Naive thymus-derived CD8-positive, alpha-beta T cell (primary cell): ENCODE measurements at regions not wholly inside any gene's neighbourhood (a gene's known extent, or its start where the extent isn't known, plus 50 kb on each side); places are given as distances from the start of the nearest gene placed in this dataset.

Experiments used
- ATAC-seq, 2 donors: fragments of 150-1000 bp; cut with Tn5 transposase in 1 of 2; sonication (Bioruptor Pico), chemical (Tn5 transposase) in 1 of 2; 1 replicate in 1 of 2; 2 replicates in 1 of 2; pipeline ENCODE4 v1.10.0; 2021; ENCODE audit warnings: mild to moderate bottlenecking in 2 of 2, moderate library complexity in 2 of 2
- POLR2A ChIA-PET: fragments of 350-600 bp; sonication (Branson Sonifier 250); formaldehyde crosslinking; loops from one replicate; lab custom pipeline; 2021; ENCODE audit warnings: antibody characterized with exemption; lab: Charles Lee
- DNase-seq, 10 donors: peaks; one replicate each; pipeline versions ENCODE4 v3.0.0 to v3.0.0-alpha.2; 2020 to 2022
- H3K27ac Mint-ChIP-seq, 10 donors: one replicate each; pipeline ENCODE4 v1.8.0; 2020 to 2022; ENCODE audit warnings: mild to moderate bottlenecking in 10 of 10, mixed read lengths in 10 of 10, moderate library complexity in 4 of 10, inconsistent platforms in 1 of 10
- H3K27me3 Mint-ChIP-seq, 5 donors: one replicate each; pipeline ENCODE4 v1.8.0; 2021 to 2022; ENCODE audit warnings: mixed read lengths in 5 of 5
- H3K36me3 Mint-ChIP-seq, 3 donors: one replicate each; pipeline ENCODE4 v1.8.0; 2020 to 2022; ENCODE audit warnings: mixed read lengths in 3 of 3, mild to moderate bottlenecking in 2 of 3, inconsistent platforms in 1 of 3
- H3K4me1 Mint-ChIP-seq, 4 donors: one replicate each; pipeline ENCODE4 v1.8.0; 2021 to 2022; ENCODE audit warnings: mixed read lengths in 4 of 4
- H3K4me3 Mint-ChIP-seq, 10 donors: one replicate each; pipeline ENCODE4 v1.8.0; 2020 to 2022; ENCODE audit warnings: mild to moderate bottlenecking in 10 of 10, mixed read lengths in 10 of 10, moderate library complexity in 6 of 10, inconsistent platforms in 1 of 10
- H3K9me3 Mint-ChIP-seq, 9 donors: one replicate each; pipeline ENCODE4 v1.8.0; 2020 to 2022; ENCODE audit warnings: mixed read lengths in 9 of 9, mild to moderate bottlenecking in 3 of 9, inconsistent platforms in 1 of 9, moderate library complexity in 1 of 9

DNA sequence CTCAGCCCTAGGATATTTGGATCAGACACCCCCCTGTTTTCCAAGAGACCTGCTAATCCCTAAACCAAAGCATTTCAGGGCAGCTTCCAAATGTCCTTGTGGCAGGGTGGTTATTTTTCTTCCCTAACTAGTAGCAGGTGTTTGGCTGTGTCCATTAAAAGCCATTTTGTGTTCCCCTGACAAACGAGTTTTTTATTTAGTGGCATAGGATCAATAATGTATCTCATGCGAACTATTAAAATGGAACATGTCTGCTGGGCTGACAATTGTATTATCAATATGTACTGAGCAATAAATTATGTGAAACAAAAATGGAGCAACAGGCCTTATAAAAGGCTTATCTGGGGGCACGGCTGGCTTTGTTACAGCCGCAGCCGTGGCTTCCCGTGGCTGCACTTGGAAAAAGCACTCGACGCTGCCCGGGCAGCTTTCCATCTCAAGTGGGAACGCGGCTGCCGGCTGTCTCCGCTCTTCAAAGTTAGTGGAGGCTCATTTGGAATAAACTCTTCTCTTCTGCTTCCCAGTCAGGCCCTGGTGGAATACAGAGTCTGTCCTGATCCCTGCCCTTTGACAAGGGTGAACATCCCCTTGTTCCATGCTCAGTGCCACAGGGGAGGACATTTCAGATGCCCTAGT, 554.3 kb downstream of the TYW1 start:
- no peak for ATAC-seq
- Mint-ChIP-seq H3K4me1 (no peaks in the 10 kb centered on the region), H3K27me3 (no peaks in the 10 kb centered on the region)

DNA sequence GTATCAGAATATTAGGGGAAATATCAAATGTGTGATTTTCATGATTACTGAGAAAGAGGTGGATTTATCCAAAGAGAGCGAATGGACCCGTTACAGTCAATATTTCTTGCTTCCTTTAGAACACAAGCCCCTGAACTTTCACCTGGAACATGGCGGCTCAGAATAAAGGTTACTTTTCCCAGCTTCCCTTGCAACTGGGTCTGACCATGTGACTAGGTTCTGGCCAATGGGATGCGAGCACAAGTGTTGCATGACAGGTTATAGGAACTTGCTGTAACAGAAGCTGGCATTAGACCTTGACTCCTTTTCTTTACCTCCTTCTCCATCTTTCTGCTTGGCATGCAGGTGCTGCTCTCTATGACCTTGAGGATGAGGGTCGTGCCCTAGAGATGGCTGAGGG, 556.1 kb downstream of the TYW1 start:
- POLR2A ChIA-PET = no interaction called here

More for the DNA sequence above, 554.3 kb downstream of the TYW1 start:
- H3K27ac Mint-ChIP-seq = no peak overlapping the region
- peaks cover 0 to 14% (median 8%) of the 10 kb centered on the region in 9 donors for H3K9me3 Mint-ChIP-seq
- H3K36me3 Mint-ChIP-seq = peaks cover 0 to 4% (median 0%) of the 10 kb centered on the region in 3 donors
- POLR2A ChIA-PET = no interaction called here
- DNase-seq = no peak
- no peak overlapping the region for H3K4me3 Mint-ChIP-seq

GRCh38 chr7:67553378-67553777, 556.7 kb downstream of the TYW1 start:
- H3K27me3 Mint-ChIP-seq = peaks cover 0 to 2% (median 0%) of the 10 kb centered on the region in 5 donors
- H3K27ac Mint-ChIP-seq = no peak overlapping the region
- ATAC-seq (no peak), DNase-seq (no peak)
- POLR2A ChIA-PET = no interaction called here
- peaks cover 0 to 4% (median 0%) of the 10 kb centered on the region in 3 donors for H3K36me3 Mint-ChIP-seq
- H3K4me3 Mint-ChIP-seq = no peak overlapping the region
- peaks cover 0 to 13% (median 7%) of the 10 kb centered on the region in 9 donors for H3K9me3 Mint-ChIP-seq
- H3K4me1 Mint-ChIP-seq = no peaks in the 10 kb centered on the region

More for the DNA sequence above, 556.1 kb downstream of the TYW1 start:
- H3K4me1 Mint-ChIP-seq = no peaks in the 10 kb centered on the region
- H3K36me3 Mint-ChIP-seq = peaks cover 0 to 4% (median 0%) of the 10 kb centered on the region in 3 donors
- no peak overlapping the region for H3K4me3 Mint-ChIP-seq
- no peak for DNase-seq
- H3K9me3 Mint-ChIP-seq = peaks cover 0 to 14% (median 8%) of the 10 kb centered on the region in 9 donors
- no peak overlapping the region for H3K27ac Mint-ChIP-seq
- no peak for ATAC-seq
- peaks cover 0 to 2% (median 0%) of the 10 kb centered on the region in 5 donors for H3K27me3 Mint-ChIP-seq

DNA sequence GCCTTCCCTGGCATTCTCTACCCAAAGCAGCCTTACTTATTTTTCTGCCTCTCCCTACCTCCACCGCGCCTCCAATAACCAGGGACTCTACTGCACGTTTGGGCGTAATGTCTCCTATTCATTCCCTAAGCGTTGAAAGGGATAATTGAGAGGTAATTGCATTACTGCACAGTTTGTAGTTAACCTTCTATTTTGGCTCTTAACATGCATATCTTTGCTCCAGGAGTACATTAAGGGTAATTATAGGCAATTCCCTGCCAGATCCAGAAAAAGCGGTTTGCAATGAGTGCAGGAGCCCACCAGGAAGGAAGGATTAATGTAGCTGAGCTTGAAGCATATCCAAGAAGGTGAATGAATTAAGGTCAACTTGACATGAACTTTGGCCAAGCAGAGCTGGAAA, 558.4 kb downstream of the TYW1 start:
- peaks cover 0 to 8% (median 0%) of the 10 kb centered on the region in 3 donors for H3K36me3 Mint-ChIP-seq
- peaks cover 0 to 28% (median 7%) of the 10 kb centered on the region in 9 donors for H3K9me3 Mint-ChIP-seq
- POLR2A ChIA-PET = no interaction called here
- ATAC-seq = no peak
- no peak for DNase-seq
- H3K4me3 Mint-ChIP-seq = no peak overlapping the region
- H3K27me3 Mint-ChIP-seq = peaks cover 0 to 2% (median 0%) of the 10 kb centered on the region in 5 donors
- H3K27ac Mint-ChIP-seq = no peak overlapping the region
- no peaks in the 10 kb centered on the region for H3K4me1 Mint-ChIP-seq

DNA sequence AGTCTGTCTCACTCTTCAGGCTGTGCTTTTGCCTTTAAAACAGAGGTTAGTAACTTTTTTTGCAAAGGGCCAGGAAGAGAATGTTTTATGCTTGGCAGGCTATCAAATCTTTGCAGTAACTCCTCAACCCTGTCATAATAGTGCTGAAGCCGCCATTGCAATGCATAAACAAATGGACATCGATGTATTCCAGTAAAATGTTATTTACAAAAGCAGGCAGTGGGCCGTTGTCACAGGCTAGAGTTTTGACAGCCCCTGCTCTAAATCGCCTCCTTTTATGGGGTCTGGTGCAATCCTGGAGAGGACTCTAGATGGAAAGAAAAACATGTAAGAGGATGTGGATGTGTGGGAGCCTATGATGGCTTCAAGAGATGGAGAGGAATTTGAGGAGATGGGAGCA, 568.3 kb downstream of the TYW1 start:
- no peak overlapping the region for H3K4me3 Mint-ChIP-seq
- peaks cover 0 to 6% (median 2%) of the 10 kb centered on the region in 5 donors for H3K27me3 Mint-ChIP-seq
- ATAC-seq = no peak
- H3K36me3 Mint-ChIP-seq = peaks cover 0 to 2% (median 0%) of the 10 kb centered on the region in 3 donors
- no peaks in the 10 kb centered on the region for H3K4me1 Mint-ChIP-seq
- POLR2A ChIA-PET = no interaction called here
- no peak for DNase-seq
- no peak overlapping the region for H3K27ac Mint-ChIP-seq
- peaks cover 2 to 33% (median 14%) of the 10 kb centered on the region in 9 donors for H3K9me3 Mint-ChIP-seq

DNA sequence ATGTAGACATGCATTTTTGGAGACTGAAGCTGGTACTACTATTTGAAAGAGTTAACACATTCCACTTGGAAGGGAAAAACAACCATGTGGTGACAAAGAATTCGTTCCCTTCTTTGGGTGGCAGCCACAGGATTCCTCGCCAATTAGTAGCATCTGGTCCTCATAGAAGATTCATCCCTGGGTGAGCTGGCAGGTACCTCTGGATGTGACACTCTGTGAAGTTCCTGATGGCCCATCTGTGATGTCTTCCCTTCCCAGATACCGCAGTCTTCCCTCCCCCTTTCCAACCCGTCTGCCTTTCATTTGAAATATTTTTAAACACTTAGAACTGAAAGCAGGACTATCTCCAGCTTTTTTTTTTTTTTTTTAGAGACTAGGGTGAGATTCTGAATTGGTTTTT, 569.5 kb downstream of the TYW1 start:
- no peak overlapping the region for H3K4me3 Mint-ChIP-seq
- POLR2A ChIA-PET = no interaction called here
- peaks cover 2 to 35% (median 17%) of the 10 kb centered on the region in 9 donors for H3K9me3 Mint-ChIP-seq
- H3K4me1 Mint-ChIP-seq = no peaks in the 10 kb centered on the region
- H3K36me3 Mint-ChIP-seq = peaks cover 0 to 4% (median 0%) of the 10 kb centered on the region in 3 donors
- DNase-seq = no peak
- H3K27ac Mint-ChIP-seq = no peak overlapping the region
- ATAC-seq = no peak
- H3K27me3 Mint-ChIP-seq = peaks cover 0 to 9% (median 2%) of the 10 kb centered on the region in 5 donors

DNA sequence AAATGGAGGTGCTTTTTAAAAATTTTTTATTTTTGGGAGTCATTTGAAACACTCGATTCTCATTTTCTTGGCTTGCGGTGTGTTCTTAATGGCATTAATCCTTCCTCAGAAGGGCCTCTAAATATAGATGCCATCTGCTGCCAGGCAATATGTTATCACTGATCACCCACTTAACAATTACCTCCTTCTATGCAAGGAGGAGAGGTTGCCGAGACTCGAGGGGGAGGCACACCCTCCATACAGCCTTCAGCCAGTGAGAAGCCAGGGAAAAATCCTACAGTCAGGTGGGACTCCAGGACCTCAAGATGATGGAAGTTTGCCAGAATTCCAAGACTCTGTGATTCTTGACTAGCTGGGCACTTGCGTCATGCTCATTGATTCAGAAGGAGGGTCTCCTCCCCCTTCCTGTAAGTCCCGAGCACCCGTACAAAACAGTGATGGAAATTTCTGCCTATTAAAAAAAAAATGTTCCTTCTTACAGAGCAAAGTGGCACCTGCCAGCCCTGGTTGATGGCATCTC, 574.5 kb downstream of the TYW1 start:
- peaks cover 0 to 4% (median 1%) of the 10 kb centered on the region in 5 donors for H3K27me3 Mint-ChIP-seq
- no peak for ATAC-seq
- DNase-seq = no peak
- H3K9me3 Mint-ChIP-seq = peaks cover 3 to 23% (median 10%) of the 10 kb centered on the region in 9 donors
- H3K4me1 Mint-ChIP-seq = no peaks in the 10 kb centered on the region
- no peak overlapping the region for H3K4me3 Mint-ChIP-seq
- H3K36me3 Mint-ChIP-seq = peaks cover 0 to 4% (median 0%) of the 10 kb centered on the region in 3 donors
- POLR2A ChIA-PET = no interaction called here
- no peak overlapping the region for H3K27ac Mint-ChIP-seq

- ATAC-seq (no peak), DNase-seq (no peak)
- Mint-ChIP-seq H3K36me3 (peaks cover 0 to 4% (median 0%) of the 10 kb centered on the region in 3 donors), H3K4me1 (no peaks in the 10 kb centered on the region), H3K9me3 (peaks cover 2 to 26% (median 13%) of the 10 kb centered on the region in 9 donors), H3K27me3 (peaks cover 0 to 11% (median 4%) of the 10 kb centered on the region in 5 donors), H3K4me3 (no peak overlapping the region), H3K27ac (no peak overlapping the region)
- POLR2A ChIA-PET = no interaction called here
Measured at GRCh38 chr7:67573639-67574038, 577.0 kb downstream of the TYW1 start.

- Mint-ChIP-seq H3K9me3 (peaks cover 10 to 38% (median 23%) of the 10 kb centered on the region in 9 donors), H3K4me1 (no peaks in the 10 kb centered on the region), H3K27ac (no peak overlapping the region), H3K27me3 (peaks cover 0 to 1% (median 0%) of the 10 kb centered on the region in 5 donors), H3K4me3 (no peak overlapping the region), H3K36me3 (peaks cover 0 to 19% (median 0%) of the 10 kb centered on the region in 3 donors)
- ATAC-seq = no peak
- DNase-seq = no peak
- POLR2A ChIA-PET = no interaction called here
Measured at GRCh38 chr7:67588631-67589030, 592.0 kb downstream of the TYW1 start.

DNA sequence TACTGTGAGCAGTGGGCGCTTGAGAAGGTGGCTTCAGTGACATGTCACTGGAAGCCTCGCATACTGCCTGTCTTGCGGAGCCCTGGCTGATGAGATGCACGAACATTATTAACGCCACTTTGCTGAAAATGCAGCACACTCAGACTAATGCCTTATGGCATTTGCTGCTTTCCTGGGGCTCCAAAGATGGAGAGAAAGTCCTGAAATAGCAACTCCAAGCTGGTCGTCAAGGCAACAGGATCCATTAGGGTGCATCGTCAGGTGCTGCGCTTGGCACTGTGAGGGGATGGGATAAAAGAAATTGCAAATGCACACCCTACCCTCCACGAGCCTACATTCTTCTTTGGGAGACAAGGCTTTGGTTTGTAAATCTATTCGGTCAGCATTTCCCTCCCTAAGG, 592.5 kb downstream of the TYW1 start:
- ATAC-seq (no peak), DNase-seq (no peak)
- peaks cover 7 to 34% (median 22%) of the 10 kb centered on the region in 9 donors for H3K9me3 Mint-ChIP-seq
- H3K27ac Mint-ChIP-seq = no peak overlapping the region
- H3K27me3 Mint-ChIP-seq = peaks cover 0 to 2% (median 0%) of the 10 kb centered on the region in 5 donors
- no peaks in the 10 kb centered on the region for H3K4me1 Mint-ChIP-seq
- peaks cover 0 to 15% (median 0%) of the 10 kb centered on the region in 3 donors for H3K36me3 Mint-ChIP-seq
- POLR2A ChIA-PET = no interaction called here
- no peak overlapping the region for H3K4me3 Mint-ChIP-seq

- Mint-ChIP-seq H3K9me3 (peaks cover 6 to 31% (median 15%) of the 10 kb centered on the region in 9 donors), H3K4me1 (no peaks in the 10 kb centered on the region), H3K27me3 (peaks cover 0 to 4% (median 0%) of the 10 kb centered on the region in 5 donors), H3K27ac (no peak overlapping the region), H3K36me3 (peaks cover 0 to 5% (median 0%) of the 10 kb centered on the region in 3 donors), H3K4me3 (no peak overlapping the region)
- POLR2A ChIA-PET = no interaction called here
- ATAC-seq = no peak
- no peak for DNase-seq
Measured at GRCh38 chr7:67590649-67591048, 594.0 kb downstream of the TYW1 start.

- H3K4me1 Mint-ChIP-seq = no peaks in the 10 kb centered on the region
- no peak overlapping the region for H3K4me3 Mint-ChIP-seq
- no peak for ATAC-seq
Measured at GRCh38 chr7:67593794-67594193, 597.2 kb downstream of the TYW1 start.

GRCh38 chr7:67595431-67596180, 599.0 kb downstream of the TYW1 start:
- Mint-ChIP-seq H3K27me3 (peaks cover 0 to 4% (median 0%) of the 10 kb centered on the region in 5 donors), H3K4me1 (no peaks in the 10 kb centered on the region), H3K9me3 (peaks cover 0 to 16% (median 9%) of the 10 kb centered on the region in 9 donors), H3K4me3 (no peak overlapping the region), H3K36me3 (no peaks in the 10 kb centered on the region), H3K27ac (no peak overlapping the region)
- no peak for ATAC-seq
- POLR2A ChIA-PET = no interaction called here
- no peak for DNase-seq

More at GRCh38 chr7:67593794-67594193, 597.2 kb downstream of the TYW1 start:
- H3K36me3 Mint-ChIP-seq = no peaks in the 10 kb centered on the region
- peaks cover 0 to 4% (median 0%) of the 10 kb centered on the region in 5 donors for H3K27me3 Mint-ChIP-seq
- DNase-seq = no peak
- POLR2A ChIA-PET = no interaction called here
- no peak overlapping the region for H3K27ac Mint-ChIP-seq
- peaks cover 0 to 25% (median 15%) of the 10 kb centered on the region in 9 donors for H3K9me3 Mint-ChIP-seq
